Stimulated activated CD4-positive, alpha-beta T cell treated with anti-CD3 and anti-CD28 coated beads, Interleukin-4, amount 100 ng/mL, for 1 hour (primary cell): ENCODE measurements at regions not wholly inside any gene's neighbourhood (a gene's known extent, or its start where the extent isn't known, plus 50 kb on each side); places are given as distances from the start of the nearest gene placed in this dataset.
"Not testable (repeated sequence)": the region's sequence is repeated elsewhere in the genome, so short reads cannot be mapped to it uniquely, and the experiment has no call there.

Source experiments
- DNase-seq: peaks from one replicate; pipeline ENCODE4 v3.0.0-alpha.2; 2020

DNA sequence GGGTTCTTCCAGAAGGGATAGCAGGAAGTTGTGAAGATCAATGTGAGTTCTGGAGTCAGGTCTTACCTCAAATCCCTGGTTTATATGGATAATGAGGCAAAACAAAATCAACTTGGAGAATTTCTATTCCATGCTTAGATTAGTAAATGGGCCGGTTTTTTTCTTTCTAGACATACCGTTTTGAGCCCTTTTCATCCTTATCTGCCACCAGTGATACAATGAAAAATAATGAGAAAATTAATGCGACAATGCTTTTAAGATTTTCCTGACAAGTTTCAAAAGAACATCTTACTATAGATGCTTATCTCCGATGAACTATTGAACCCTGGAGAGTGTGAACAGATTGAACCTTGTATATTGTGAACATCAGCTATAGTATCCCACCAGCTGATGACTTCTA, 262.7 kb downstream of the BTG1 start:
- DNase-seq: no peak

DNA sequence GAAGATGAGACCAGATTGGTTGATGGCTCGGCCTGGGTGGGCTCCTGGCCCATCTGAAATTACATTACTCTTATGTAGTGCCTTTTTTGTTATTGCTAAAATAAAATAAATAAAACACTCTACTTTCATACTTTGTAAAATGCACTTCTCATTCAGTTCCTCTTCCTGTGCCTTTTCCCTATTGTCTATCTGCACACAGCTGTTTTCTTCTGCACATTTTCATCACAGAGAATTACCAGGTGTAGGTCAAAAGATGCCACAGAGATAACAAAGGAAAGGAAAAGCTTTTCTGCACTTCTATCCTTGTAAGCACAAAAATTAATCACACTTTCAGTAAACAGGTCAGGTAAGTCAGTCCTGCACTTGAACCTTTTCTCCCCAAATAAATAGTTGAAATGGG, 265.1 kb downstream of the BTG1 start:
- DNase-seq: no peak

DNA sequence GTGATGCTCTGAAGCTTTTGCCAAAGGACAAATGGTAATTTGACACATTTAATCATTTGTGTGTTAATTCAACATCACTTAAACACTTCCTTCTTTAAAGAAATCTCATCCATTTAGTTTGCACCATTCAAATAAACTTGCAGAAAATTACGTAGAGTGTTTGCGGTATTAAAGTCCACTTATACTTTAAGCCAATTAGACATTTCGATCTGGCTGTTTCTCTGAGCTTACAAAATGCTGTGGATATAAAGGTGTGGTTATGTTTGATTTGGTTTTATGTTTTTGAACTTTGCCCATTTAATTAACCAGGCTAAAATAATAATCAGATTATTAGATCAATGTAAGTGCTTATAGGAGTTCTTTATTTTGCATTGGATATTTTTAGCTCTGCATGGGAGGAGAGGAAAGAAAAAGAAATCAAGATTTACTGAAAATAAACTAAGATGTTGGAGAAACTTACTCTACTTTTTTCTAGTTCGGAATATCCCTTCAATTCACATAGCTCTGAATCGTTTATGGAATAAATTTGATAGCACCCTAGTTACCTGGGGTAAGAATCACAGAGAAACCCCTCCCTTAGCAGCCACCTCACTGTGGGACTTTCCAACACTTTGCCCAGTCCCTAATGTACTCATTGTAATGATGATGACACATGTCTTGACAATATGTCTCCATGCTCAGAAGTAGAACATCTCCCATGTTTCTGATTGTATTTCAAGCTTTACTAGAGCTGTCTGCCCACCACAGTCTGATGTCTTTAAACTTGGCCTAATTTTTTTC, 268.0 kb downstream of the BTG1 start:
- peak; percentile 33 for DNase-seq

DNA sequence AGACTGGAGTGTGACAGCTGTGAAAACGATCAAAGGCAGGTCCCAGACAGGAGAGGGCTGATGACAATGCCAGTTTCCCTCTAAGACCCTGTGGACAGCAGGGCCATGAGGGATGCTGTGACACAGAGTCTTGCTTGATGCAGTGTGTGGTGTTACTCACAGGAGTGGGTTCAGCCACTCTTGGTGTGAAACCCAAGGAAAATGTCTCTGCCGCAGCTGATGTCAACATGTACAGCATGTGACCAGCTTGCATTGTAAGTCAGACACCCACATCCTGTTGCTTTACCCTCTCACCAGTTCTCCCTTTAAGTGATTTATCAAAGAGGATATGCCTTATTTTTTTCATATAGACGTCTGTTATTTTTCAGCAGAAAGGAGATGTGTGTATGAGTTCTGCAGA, 268.6 kb downstream of the BTG1 start:
- peak; percentile 63 for DNase-seq

DNA sequence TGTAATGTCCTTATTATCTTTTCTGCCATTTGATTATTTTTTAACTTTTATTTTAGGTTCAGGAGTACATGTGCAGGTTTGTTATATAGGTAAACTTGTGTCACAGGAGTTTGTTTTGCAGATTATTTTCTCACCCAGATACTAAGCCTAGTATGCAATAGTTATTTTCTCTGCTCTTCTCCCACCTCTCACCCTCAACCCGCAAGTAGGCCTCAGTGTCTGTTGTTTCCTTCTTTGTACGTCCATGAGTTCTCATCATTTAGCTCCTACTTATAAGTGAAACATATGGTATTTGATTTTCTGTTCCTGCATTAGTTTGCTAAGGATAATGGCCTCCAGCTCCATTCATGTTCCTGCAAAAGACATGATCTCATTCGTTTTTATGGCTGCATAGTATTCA, 270.0 kb downstream of the BTG1 start:
- DNase-seq: not testable (repeated sequence)

DNA sequence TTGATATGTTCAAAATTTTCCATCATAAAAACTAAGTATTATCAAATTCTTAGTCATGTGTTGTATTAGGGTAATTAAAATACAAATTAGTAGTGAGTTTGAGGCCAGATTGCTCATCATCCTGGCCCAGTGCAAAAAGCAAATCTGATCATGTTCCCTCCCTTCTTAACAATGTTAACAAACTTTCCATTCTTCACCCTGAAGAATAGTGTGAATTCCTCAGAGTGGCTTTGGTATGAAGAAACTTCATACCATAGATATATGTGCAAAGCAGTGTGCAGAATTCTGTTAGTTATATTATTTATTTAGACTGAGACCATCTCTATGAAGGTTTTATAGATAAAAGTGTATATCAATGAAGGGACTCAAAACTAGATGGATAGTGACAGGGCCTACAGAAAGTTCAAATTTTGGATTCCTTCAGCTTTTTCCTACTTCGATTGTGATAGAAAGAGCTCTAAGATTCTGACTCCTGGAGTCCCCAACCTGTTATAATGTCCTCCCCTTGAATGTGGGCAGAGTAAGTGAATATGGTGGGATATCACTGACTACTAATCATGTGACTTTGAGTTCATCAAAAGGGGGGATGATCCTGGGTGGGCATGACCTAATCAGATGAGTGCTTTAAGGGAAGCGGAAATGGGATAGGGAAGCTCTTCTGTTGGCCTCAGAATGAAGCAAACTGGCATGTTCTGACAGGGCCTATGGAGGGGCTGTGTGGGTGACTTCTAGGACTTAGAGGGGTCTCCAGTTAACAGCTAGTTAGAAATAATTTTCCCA, 271.4 kb downstream of the BTG1 start:
- no peak for DNase-seq

DNA sequence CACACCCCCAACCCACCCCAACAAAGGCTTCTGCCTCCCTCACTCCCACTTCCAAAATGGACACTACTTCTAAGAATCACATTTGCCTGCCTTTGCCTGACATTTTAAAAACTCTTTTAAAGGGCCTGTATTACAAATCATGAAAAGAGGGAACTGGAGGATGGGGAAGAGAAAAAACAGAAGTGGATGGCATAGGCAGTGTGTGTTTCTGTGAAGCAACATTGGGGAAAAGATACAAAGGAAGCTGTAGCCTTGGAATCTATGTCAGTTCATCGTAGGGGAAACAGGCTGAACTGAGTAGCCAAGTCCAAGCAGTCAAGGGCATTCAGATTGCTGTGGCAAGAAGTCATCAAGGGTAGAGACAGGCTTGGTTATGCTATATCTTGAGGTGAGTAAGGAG, 273.9 kb downstream of the BTG1 start:
- no peak for DNase-seq

DNA sequence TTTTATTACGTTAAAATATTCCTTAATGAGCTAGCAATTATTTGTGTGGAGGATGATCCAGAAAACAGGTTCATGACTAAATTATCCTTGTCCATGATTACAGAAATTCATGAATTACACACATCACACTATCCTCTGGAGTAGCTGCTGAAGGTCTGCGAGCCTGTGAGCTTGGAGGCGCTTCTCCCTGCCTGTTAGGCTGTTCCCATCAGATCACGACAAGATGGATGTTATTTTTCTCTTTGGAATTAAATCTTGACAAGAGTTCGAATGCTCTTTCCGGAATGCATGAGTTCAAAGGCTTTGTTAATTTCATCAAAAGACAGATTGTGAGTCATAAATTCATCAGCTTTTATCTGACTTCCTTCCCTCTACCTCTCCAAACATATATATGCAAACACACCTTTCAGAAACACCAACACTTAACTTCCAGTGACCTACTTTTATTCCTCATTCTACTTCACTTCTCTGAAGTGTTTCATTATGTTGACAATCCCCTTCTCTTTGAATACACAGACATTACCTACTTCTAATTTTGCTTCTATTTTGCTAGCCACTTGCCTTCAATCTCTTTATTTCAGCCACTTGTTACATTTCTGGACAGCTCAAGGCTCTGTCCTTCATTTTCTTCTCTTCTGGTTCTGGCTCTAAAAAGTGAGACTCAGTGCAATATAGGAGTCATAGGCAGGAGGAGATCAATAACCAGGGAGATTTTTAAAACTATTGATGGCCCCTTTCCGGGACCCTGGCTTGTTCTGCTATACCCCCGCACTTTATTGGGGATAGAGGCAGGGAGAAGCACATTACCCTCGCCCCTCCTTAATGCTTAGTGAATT, 274.6 kb downstream of the BTG1 start:
- DNase-seq: no peak

DNA sequence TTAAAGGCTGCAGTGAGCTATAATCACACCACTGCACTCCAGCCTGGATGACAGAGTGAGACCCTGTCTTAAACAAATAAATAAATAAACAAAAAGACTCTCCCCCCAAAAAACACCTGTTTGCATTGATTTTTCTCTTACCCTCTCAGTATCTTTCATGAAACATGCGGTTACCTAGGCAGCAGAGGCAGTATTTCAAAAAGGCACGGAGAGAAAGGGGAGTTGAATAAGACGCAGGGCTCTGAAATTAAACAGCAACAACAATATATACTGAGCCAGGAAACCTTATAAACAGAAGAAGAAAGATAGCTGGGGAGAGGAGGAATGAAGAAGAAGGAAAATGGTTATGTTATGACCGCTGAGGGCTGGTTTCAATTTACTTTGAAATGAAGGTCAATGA, 277.6 kb downstream of the BTG1 start:
- no peak for DNase-seq

DNA sequence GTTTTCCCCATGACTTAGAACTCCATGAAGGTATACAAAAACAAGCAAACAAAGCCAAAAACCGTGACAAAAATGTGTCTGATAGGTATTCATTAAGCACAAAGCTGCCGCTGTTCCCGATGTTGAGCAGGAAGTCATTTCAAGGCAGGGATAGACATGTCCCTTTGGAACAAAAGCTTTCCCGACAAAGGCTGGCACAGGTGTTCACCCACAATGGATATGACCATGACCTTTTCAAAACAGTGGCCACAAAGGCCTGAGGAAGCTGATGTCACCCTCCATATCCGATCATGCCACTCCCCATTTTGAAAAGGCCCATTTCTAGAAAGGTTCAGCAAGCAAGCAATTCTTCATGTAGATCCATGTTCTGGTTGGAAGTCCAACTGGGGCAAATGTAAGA, 279.1 kb downstream of the BTG1 start:
- no peak for DNase-seq

DNA sequence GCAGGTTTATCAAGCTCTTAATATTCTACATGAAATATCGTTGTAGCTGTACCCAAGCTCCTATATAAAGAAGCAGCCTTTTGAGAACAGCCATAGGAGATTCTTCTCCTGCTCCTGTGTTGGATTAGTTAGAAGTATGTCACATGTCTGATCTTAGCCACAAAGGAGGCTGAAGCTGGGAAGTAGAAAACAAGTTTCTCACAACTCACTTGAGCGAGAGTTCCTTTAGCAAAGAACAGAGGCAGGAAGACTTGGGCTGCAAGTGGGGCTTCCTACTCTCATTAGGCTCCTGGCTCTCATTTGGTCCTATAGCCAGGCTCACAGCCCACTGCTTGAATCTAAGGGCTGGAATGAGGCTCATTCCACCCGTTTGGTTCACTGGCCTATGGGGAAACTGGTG, 281.9 kb downstream of the BTG1 start:
- DNase-seq: no peak

DNA sequence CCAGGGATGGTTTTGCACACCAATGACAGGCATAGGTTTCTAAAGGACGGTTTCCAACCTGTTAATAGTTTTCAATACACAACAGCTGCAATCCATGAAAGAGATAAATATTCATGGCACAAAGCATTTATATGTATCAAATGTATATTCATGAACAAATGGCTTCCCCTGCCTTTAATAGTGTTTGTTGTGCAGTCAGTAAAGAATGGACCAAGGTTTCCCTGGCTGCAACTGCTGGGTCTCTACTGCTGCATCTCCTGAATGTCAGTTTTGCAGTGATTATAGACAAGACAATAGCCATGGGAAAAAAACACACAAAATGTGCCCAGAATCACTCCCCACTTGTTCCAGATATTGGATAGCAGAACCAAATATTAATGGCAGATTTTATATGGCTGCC, 284.1 kb downstream of the BTG1 start:
- no peak for DNase-seq

DNA sequence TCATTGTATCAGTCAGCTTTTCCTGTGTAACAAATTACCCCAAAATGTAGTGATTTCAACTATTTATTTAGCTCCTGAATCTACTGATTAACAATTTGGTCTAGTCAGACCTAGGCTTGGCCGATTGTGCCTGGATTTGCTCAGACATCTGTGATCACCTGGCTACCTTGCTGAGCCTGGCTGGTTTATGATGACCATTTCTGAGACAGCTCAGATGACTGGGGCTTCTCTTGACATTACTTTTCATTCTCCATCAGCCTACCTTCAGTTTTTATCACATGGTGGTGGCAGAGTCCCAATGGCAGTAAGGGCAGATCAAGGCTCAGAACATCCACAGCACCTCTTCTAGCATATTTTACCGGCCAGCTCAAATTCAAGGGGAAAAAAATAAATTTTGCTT, 286.3 kb downstream of the BTG1 start:
- no peak for DNase-seq

DNA sequence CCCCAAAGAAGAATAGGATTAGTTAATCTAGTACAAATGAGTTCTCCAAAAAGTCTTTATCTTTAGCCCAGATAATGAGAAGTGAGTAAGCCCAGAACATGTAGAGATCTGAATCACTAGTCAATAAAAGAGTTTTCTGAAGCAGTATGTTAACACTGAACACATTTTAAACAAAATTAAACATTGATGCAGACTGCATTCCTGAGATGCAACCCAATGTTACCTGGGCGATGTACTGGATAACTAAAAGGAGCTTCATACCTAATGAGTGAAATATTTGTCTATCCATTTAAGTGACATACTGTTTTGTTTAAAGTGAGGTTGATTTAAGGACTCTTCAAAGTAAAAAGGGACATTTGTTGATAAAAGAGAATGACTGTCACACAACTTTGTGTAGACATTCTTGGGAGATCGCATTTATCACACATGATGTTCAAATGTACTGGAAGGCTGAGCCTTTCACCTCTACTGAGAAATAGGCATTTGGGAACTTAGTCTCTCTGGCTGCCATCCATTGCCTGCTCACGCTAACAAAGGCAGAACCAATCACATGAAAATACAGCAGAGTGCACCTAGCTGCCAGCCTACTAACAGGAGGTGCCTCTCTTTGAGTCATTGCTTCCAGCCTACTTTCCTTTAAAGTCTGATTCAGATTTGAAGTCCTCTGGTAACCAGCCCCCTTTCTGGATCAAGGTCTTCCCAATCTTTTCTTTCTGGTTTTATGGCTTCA, 287.7 kb downstream of the BTG1 start:
- no peak for DNase-seq

DNA sequence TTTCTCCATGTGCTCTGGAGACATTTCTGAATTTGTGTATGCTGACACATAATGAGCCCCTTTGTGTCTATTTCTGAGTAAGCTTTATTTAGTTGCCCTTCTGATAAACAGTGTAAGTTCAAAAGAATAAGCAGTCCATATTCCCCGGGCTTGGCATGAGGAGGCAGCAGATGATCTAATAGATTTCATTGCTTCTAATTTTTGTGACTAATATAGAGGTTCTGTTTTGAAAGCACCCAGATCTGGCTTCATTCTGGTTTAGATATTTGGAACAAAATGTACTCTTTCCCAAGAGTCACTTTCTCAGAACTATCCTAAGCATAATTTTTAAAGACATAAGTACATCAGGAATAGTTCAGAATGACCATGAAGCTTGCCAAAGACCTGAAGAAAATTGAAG, 290.9 kb downstream of the BTG1 start:
- DNase-seq: no peak

DNA sequence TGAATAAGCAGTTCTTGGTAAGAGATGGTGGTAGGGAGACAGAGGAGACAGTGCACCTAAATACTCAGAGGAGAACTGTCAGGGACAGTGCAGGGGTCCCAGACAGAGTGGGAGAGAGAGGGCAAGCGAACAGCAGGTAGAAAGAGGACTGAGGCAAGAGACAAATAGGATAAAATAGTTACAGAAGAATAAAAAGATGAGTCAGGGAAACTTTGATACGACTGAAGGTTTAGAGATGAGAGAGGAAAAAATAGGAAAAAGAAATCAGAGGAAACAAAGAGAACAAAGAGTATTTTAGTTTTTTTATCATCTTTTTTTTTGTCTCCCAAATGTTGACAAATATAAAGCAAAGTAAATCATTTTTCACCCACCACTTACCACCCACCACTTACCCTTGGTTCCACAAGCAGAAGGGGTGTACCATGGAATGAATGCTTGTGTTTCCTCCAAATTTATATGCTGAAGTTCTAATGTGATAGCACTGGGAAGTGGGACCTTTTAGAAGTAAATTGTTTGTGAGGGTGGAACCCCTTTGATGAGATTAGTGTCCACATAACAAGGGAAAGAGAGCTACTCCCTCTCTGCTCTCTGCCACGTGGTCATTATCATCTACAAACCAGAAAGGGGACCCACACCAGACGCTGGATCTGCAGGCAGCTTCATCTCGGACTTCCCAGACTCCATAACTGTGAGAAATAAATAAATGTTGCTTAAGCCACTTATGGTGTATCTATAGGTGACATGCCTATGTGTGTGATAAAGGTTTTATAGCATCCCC, 292.1 kb downstream of the BTG1 start:
- DNase-seq: no peak

DNA sequence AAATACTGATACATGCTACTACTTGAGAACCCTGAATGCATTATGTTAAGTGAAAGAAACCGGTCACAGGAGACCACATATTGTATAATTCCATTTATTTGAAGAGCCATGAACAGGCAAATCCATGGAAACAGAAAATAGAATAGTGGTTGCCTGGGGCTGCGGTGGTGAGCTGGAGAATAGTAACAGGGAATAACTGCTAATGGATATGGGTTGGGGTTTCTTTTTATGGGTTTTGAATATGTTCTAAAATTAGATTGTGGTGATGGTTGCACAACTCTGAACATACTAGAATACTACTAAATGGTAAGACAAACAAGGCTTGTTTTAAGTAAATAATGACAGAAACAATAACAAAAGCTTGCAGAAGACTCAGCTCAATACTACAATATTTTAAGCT, 293.0 kb downstream of the BTG1 start:
- DNase-seq: no peak

DNA sequence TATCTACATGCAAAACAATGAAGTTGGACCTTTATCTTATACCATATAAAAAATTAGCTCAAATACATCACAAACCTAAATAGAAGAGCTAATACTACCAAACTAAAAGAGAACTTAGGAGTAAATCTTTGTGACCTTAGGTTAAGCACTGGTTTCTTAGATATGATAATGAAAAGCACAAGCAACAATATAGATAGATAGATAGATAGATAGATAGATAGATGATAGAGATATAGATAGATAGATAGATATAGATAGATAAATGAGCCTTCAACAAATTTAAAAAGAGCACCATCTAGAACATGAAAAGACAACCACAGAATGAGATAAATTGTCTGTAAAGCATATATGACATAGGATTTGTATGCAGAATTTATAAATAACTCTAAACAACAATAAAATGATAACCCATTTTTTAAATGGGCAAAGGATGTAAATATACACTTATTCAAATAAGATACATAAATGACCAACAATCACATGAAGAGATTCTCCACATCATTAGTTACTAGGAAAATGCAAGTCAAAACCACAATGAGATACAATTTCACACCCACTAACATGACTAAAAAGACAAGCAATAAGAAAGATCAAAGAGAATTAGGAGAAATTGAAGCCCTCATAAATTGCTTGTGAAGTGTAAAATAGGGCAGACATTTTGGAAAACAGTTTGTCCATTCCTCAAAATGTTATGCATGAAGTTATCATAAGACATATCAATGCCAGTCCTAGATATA, 293.7 kb downstream of the BTG1 start:
- no peak for DNase-seq

DNA sequence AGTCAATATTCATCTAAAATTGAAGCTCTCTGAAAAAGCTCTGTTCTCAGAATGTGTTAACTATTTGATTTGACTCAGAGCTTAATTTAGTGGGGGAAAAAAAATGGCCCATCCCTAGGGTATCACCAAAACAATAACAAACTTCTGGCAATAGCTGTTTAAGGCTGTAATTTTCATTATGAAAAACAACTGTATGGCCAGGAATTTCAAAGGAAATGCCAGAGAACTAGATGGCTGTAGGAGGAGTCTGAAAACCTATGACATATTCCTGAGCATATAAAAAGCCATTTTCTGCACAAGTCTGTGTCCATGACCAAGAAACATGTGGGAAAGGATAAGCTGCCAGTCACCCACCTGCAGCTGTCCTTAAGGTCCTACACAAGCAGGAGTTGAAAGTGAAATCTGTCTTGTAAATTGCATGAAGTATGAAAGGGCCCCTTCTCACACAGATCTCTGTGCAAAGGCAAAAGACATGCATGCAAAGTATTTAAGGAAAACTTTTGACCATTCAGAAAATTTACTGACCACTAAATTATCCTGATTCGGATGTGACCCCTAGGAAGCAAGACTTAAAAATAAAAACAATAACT, 299.1 kb downstream of the BTG1 start:
- no peak for DNase-seq

DNA sequence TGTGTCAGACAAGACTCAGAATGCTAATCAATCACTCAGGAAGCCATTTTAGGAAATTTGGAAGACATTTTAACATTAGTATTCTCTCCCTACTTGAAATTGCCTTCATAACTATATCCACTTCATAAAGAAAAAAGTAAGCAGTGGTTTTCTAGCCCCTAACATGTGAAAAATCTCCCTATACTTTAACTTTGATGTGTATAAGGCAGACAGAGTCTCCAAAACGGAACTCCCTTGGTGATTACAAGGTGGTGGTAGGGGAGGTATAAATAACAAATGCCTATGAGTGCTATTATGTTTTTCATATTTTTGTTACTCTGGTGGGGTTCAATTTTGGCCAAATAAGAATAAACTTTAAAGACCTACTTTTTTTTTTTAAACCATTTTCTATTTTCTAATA, 300.3 kb downstream of the BTG1 start:
- DNase-seq: no peak

DNA sequence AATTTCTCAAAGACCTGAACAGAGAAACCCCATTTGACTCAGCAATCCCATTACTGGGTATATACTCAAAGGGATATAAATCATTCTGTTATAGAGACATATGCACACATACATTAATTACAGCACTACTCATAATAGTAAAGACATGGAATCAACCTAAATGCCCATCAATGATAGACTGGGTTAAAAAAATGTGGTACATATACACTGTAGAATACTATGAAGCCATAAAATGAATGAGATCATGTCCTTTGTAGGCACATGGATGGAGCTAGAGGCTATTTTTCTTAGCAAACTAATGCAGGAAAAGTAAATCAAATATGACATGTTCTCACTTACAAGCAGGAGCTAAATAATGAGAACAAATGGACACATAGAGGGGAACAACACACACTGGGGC, 303.8 kb downstream of the BTG1 start:
- no peak for DNase-seq
